ENCODE measurements at regions not wholly inside any gene's neighbourhood (a gene's known extent, or its start where the extent isn't known, plus 50 kb on each side); places are given as distances from the start of the nearest gene placed in this dataset.

GRCh38 chr9:2477755-2478154 lies 143.8 kb upstream of the VLDLR start:
- Histone ChIP-seq H3K4me1 (replicated peaks in 1 of 2; ENCODE audit: control insufficient read depth in 2 of 2, insufficient read depth in 2 of 2, low read length in 2 of 2) (no peaks in the 10 kb centered on the region), H3K9me3 (replicated peaks; ENCODE audit: control insufficient read depth, insufficient read depth, low read depth, low read length) (no peaks in the 10 kb centered on the region), H3K9ac (ENCODE audit: insufficient read depth in 1 of 2, low read depth in 2 of 2, low read length in 2 of 2) (no peak overlapping the region), H3K27ac (ENCODE audit: extremely low read depth, low read depth, low read length) (no peak overlapping the region), H2AFZ (ENCODE audit: low read depth, low read length) (no peak overlapping the region), H3K4me2 (ENCODE audit: insufficient read depth, low read length) (no peak overlapping the region), H3K79me2 (ENCODE audit: control insufficient read depth, insufficient read depth, low read length) (no peaks in the 10 kb centered on the region), H3K27me3 (ENCODE audit: control insufficient read depth in 2 of 2, insufficient read depth in 2 of 2, low read length in 2 of 2) (no peaks in the 10 kb centered on the region), H3K36me3 (ENCODE audit: control insufficient read depth, insufficient read depth, low read length) (no peaks in the 10 kb centered on the region), H3K4me3 (no peak overlapping the region), H4K20me1 (replicated peaks; ENCODE audit: control insufficient read depth, insufficient read depth, low read length) (no peaks in the 10 kb centered on the region), H3K9me1 (ENCODE audit: control insufficient read depth, insufficient read depth, low read length) (no peaks in the 10 kb centered on the region)
- no TSS peak for BruUV-seq (replicated peaks)
- intact Hi-C loops (cut with micrococcal nuclease), result no loop called here
- in situ Hi-C loops (cut with MboI), result no loop called here
- no peak for DNase-seq (ENCODE audit: extremely low read depth in 1 of 4, low spot score in 3 of 4)
- no peak for ATAC-seq
- CTCF ChIA-PET (ENCODE audit: low intra/inter-chr PET ratio), result no interaction called here
- POLR2A ChIA-PET, result no interaction called here
- no peak for FAIRE-seq
- WGBS (ENCODE audit: insufficient coverage, low coverage, missing lambda C conversion rate), result 0% methylated on average over 1 of the region's 1 CpG
- TF ChIP-seq EHMT2 (IDR thresholded peaks at IDR 0.05) (no peak), FOXK2 (conservative IDR thresholded peaks at IDR 0.05 in 1 of 2, IDR thresholded peaks at IDR 0.05 in 1 of 2; ENCODE audit: low read depth in 2 of 2) (no peak), SNRNP70 (optimal IDR thresholded peaks at IDR 0.05; ENCODE audit: low read depth, low read length) (no peak), PBX2 (CRISPR knock-in tag; IDR thresholded peaks at IDR 0.05; ENCODE audit: low read depth) (no peak), PBX2 (tag; conservative IDR thresholded peaks at IDR 0.05; ENCODE audit: low read depth) (no peak), ZNF507 (tag; conservative IDR thresholded peaks at IDR 0.05) (no peak), ZNF398 (CRISPR knock-in tag; IDR thresholded peaks at IDR 0.05) (no peak), GTF3C2 (IDR thresholded peaks at IDR 0.05; ENCODE audit: borderline replicate concordance, extremely low read depth, insufficient read length) (no peak), ARHGAP35 (IDR thresholded peaks at IDR 0.05; ENCODE audit: partially characterized antibody) (no peak), ZNF280B (CRISPR knock-in tag; IDR thresholded peaks at IDR 0.05) (no peak), CREB1 (IDR thresholded peaks at IDR 0.05) (no peak), CREB1 (CRISPR knock-in tag; IDR thresholded peaks at IDR 0.05) (no peak), CTBP1 (IDR thresholded peaks at IDR 0.05; ENCODE audit: borderline replicate concordance) (no peak), LARP7 (IDR thresholded peaks at IDR 0.05) (no peak)
